LNCaP clone FGC (cell line): ENCODE measurements at regions not wholly inside any gene's neighbourhood (a gene's known extent, or its start where the extent isn't known, plus 50 kb on each side); places are given as distances from the start of the nearest gene placed in this dataset.

Experiments
- DNase-seq: peaks from one replicate; pipeline ENCODE4 v3.0.0-alpha.2; 2011; ENCODE audit warnings: low read depth
- H3K4me3 ChIP-seq: 2 replicates; pipeline ENCODE4 v1.5.1; 2011; ENCODE audit warnings: mild to moderate bottlenecking, low read depth, low read length, control low read depth
- TF ChIP-seq, protein P1 (sequence below): IDR thresholded peaks from 2 replicates; pipeline ENCODE4 v1.5.1; 2012; ENCODE audit warnings: mild to moderate bottlenecking; ENCODE audit not compliant: control insufficient read depth, insufficient read depth; ENCODE audit errors: extremely low read depth

DNA sequence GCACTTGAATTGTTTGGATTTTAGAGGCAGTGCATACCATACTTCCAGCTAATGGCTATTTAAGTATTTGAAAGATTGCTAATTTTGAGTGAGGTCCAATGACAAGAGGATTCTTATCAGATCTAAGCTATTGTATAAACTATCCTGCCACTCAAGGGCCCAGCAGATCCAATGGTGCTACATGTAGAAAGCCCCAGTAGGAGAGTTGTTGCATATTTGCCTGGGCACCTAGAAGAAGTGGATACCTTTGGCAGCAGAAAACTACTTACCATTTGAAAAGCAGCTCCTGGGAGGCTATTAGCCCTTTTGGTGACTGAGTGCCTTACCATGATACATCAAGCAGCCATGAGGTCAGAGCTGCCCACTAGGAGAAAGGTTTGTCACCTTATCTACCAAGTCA lies 447.3 kb downstream of the C4orf33 start:
- no peak for DNase-seq

DNA sequence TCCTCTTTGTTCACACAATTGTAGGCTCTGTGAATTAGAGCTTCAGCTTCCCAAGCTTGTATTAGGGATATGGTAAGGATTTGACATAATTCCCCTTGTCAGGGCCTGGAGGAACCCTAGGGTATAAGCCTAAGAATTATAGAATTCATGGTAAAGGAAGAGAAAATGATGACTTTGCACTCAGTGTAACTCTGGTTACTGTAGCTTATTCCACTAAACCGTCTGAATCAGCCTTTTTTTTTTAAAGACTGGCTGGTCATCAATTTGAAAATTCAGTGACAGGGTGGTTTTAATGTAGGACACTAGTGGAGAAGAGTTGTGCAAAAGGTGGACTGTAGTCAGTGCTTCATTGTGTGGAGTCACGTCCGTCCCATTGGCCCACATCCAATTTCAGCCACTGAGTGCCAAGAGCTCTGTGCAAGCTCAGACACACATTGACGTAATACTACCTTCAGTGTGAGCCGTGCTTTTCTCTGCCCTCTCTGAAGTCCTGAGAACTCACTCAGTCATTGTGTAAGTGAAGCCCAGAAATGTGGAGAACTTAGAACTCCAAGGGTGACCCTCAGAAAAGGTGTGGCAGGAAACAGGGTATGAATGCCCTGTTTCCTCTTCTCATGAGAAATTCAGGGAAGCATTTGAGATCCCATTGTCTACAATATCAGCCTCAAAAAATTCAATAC lies 449.8 kb downstream of the C4orf33 start:
- H3K4me3 ChIP-seq = no peak overlapping the region
- TF ChIP-seq, protein P1, sequence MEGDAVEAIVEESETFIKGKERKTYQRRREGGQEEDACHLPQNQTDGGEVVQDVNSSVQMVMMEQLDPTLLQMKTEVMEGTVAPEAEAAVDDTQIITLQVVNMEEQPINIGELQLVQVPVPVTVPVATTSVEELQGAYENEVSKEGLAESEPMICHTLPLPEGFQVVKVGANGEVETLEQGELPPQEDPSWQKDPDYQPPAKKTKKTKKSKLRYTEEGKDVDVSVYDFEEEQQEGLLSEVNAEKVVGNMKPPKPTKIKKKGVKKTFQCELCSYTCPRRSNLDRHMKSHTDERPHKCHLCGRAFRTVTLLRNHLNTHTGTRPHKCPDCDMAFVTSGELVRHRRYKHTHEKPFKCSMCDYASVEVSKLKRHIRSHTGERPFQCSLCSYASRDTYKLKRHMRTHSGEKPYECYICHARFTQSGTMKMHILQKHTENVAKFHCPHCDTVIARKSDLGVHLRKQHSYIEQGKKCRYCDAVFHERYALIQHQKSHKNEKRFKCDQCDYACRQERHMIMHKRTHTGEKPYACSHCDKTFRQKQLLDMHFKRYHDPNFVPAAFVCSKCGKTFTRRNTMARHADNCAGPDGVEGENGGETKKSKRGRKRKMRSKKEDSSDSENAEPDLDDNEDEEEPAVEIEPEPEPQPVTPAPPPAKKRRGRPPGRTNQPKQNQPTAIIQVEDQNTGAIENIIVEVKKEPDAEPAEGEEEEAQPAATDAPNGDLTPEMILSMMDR = no peak
- DNase-seq = peak; percentile 2

More for the DNA sequence above, 447.3 kb downstream of the C4orf33 start:
- no peak overlapping the region for H3K4me3 ChIP-seq
- TF ChIP-seq, protein P1 = no peak

DNA sequence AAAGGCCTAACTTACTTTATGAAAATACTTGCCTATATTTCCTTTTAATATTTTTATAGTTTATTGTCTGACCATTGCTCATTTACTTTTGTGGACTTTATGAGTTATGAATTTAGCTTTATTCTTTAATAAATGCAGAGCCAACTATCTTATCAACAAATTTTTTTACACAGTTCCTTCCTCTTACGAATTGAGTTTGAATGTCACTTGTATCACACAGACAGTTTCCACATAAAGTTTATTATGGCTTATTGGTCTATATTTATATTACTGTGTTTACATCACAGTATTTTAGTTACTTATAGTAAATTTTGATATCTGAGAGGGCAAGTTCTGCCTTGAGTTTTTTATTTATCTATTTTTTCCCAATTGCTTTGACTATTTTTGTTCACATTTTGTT lies 450.6 kb downstream of the C4orf33 start:
- no peak for DNase-seq
- TF ChIP-seq, protein P1 = no peak
- H3K4me3 ChIP-seq = no peak overlapping the region

DNA sequence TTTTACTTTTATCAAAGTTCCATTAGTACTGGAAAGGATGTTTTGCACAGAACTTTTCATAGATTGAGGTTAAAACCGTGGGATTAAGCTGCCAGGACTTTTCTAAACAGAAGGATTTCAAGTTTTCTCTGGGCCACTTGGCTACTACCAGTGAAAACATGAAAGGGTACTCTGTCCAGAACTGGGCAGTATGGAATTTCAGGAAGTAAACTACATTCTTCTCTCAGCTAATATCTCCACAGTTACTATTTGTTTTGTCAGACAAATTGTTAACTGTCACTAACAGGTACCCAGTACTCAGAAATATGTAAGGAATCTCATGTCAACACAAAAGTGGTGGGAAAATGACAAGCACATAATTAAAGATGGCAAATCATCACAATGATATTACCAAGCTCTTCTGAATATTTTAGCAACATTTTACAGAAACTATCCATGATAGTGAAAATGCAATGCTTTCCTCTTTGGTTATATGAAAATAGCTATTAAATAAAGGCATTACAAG lies 454.4 kb downstream of the C4orf33 start:
- no peak overlapping the region for H3K4me3 ChIP-seq
- TF ChIP-seq, protein P1 = no peak
- DNase-seq = no peak

DNA sequence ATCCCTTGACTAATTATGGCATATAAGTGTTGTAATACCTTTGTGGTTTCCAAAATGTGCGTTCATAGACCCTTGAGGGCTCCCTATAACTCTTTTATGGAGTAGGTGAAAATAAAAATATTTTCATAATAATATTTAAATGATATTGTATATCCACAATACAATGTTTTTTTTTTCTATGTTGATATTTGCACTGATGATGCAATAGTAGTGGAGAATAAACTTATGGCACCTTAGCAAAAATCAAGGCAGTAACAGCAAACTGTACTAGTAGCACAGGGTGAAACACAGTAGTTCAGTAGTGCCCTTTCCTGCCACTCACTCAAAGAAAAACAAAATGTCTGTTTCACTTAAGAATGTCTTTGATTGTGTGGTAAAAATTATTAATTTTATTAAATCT lies 465.3 kb downstream of the C4orf33 start:
- no peak for DNase-seq
- TF ChIP-seq, protein P1 = no peak
- no peak overlapping the region for H3K4me3 ChIP-seq

DNA sequence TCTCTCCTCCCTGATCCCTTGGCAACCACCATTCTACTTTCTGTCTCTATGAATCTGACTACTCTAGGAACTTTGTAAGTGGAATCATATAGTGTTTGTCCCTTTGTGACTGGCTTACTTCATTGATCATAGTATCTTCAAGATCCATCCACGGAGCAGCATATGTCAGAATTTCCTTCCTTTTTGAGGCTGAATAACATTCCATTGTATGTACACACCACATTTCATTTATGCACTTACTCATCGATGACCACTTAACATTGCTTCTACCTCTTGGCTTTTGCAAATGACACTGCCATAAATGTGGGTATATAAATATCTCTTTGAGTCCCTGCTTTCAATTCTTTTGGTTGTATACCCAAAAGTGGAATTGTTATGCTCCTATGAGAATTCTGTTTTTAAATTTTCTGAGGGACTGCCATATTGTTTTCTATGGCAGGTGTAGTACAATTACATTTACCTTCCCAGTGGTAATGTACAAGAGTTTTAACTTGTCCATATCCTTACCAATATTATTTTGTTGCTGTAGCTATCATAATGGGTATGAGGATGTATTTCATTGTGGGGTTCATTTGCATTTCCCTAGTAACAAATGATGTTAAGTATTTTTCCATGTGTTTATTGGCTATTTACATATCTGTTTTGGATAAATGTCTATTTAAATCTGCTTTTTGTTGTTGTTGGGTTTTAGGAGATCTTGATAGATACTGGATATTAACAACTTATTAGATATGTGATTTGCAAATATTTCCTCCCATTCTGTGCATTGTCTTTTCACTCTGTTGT lies 466.1 kb downstream of the C4orf33 start:
- H3K4me3 ChIP-seq = no peak overlapping the region
- TF ChIP-seq, protein P1 = no peak
- no peak for DNase-seq
